HepG2 (cell line): ENCODE measurements at regions not wholly inside any gene's neighbourhood (a gene's known extent, or its start where the extent isn't known, plus 50 kb on each side); places are given as distances from the start of the nearest gene placed in this dataset.

Experiments
- ATAC-seq: fragments of 200-7000 bp; cut with Tn5 transposase; 3 replicates; pipeline ENCODE4 v1.9.1; 2020; ENCODE audit warnings: mild to moderate bottlenecking, moderate library complexity
- BruUV-seq: library from RNA; stranded (reverse); fragments of 400-500 nt; replicated peaks from 2 replicates; lab custom pipeline; 2021; lab: Mats Ljungman, UMichigan
- CTCF ChIA-PET: fragments of 300-600 bp; formaldehyde crosslinking; extraction: SDS; loops from one replicate; lab custom pipeline; 2021; ENCODE audit warnings: low total read pairs, inconsistent platforms, low intra/inter-chr PET ratio; lab: Yijun Ruan, JAX
- POLR2A ChIA-PET: fragments of 350-600 bp; sonication (Branson Sonifier 250); formaldehyde crosslinking; loops from one replicate; lab custom pipeline; 2020; ENCODE audit warnings: antibody characterized with exemption, inconsistent platforms; lab: Yijun Ruan, JAX
- DNase-seq: peaks from one replicate; pipeline ENCODE4 v3.0.0-alpha.2; 2015; ENCODE audit warnings: low spot score
- FAIRE-seq: peaks from 3 replicates; lab custom pipeline; 2011; peaks lifted over from hg19 to GRCh38; lab: Jason Lieb, UNC
- H2AFZ ChIP-seq: one replicate; pipeline ENCODE4 v1.6.1; 2011; ENCODE audit warnings: low read length, inconsistent platforms
- H3K27ac ChIP-seq: fragments of 300-600 bp; 3 replicates; pipeline ENCODE4 v1.8.0; 2011; ENCODE audit warnings: mixed run types, mild to moderate bottlenecking, mixed read lengths, low read length, inconsistent platforms; ENCODE audit not compliant: insufficient read depth; ENCODE audit errors: extremely low read length
- H3K27me3 ChIP-seq, 2 experiments: fragments of 200-600 bp in 1 of 2; 2 replicates in 1 of 2; 3 replicates in 1 of 2; pipeline versions ENCODE4 v1.6.0 to v1.8.0; 2011; ENCODE audit warnings: low read length in 2 of 2, mild to moderate bottlenecking in 2 of 2, moderate library complexity in 2 of 2, inconsistent platforms in 1 of 2; ENCODE audit not compliant: insufficient read depth in 2 of 2, control insufficient read depth in 1 of 2
- H3K36me3 ChIP-seq, 2 experiments: fragments of 200-600 bp in 1 of 2; replicated peaks in 1 of 2; 2 replicates in 1 of 2; 3 replicates in 1 of 2; pipeline versions ENCODE4 v1.5.1 to v1.8.0; 2011; ENCODE audit warnings: low read length in 2 of 2, inconsistent platforms in 1 of 2; ENCODE audit not compliant: insufficient read depth in 2 of 2, control insufficient read depth in 1 of 2
- H3K4me1 ChIP-seq: 2 replicates; pipeline ENCODE4 v1.5.1; 2012; ENCODE audit warnings: low read length, inconsistent platforms; ENCODE audit not compliant: insufficient read depth
- H3K4me2 ChIP-seq: 2 replicates; pipeline ENCODE4 v1.6.0; 2011; ENCODE audit warnings: low read depth, low read length, inconsistent platforms
- H3K4me3 ChIP-seq, 3 experiments: fragments of 200-600 bp in 1 of 3; sonication (generic), shearing (Covaris generic) in 1 of 3; replicated peaks in 1 of 3; 2 replicates each; pipeline ENCODE4 v1.5.1; 2011 to 2016; ENCODE audit warnings: low read length in 3 of 3, inconsistent platforms in 2 of 3, low read depth in 2 of 3, mild to moderate bottlenecking in 2 of 3, control low read depth in 1 of 3, mixed read lengths in 1 of 3; ENCODE audit not compliant: insufficient read depth in 1 of 3
- H3K79me2 ChIP-seq: one replicate; pipeline ENCODE4 v1.6.1; 2011; ENCODE audit warnings: low read length, inconsistent platforms; ENCODE audit not compliant: insufficient read depth
- H3K9ac ChIP-seq: 2 replicates; pipeline ENCODE4 v1.6.0; 2011; ENCODE audit warnings: mild to moderate bottlenecking, low read depth, low read length, inconsistent platforms; ENCODE audit not compliant: insufficient read depth
- H3K9me3 ChIP-seq: 2 replicates; pipeline ENCODE4 v1.5.1; 2012; ENCODE audit warnings: mild to moderate bottlenecking, low read length
- H4K20me1 ChIP-seq: 2 replicates; pipeline ENCODE4 v1.6.0; 2011; ENCODE audit warnings: inconsistent platforms, mild to moderate bottlenecking, low read length, moderate library complexity; ENCODE audit not compliant: insufficient read depth
- BORCS8-MEF2B ChIP-seq: sonication (generic); formaldehyde crosslinking; IDR thresholded peaks from 2 replicates; pipeline ENCODE4 v1.8.0; 2022; ENCODE audit warnings: mild to moderate bottlenecking, missing genetic modification reagents
- CENPT ChIP-seq: sonication (generic); formaldehyde crosslinking; IDR thresholded peaks from 2 replicates; pipeline ENCODE4 v1.8.0; 2022; ENCODE audit warnings: low read depth, mild to moderate bottlenecking, moderate library complexity, missing genetic modification reagents
- CHD2 ChIP-seq: IDR thresholded peaks from 2 replicates; pipeline ENCODE4 v1.6.1; 2011; ENCODE audit warnings: low read depth, low read length, improper control_type of control experiment
- GTF2F1 ChIP-seq: fragments of 150-350 bp; IDR thresholded peaks from 2 replicates; pipeline ENCODE4 v1.6.1; 2014; ENCODE audit warnings: low read length
- PHB2 ChIP-seq: fragments of 450-650 bp; IDR thresholded peaks from 2 replicates; pipeline ENCODE4 v1.6.1; 2018; ENCODE audit not compliant: partially characterized antibody
- U2AF2 ChIP-seq: fragments of 200-400 bp; formaldehyde crosslinking; IDR thresholded peaks from 2 replicates; pipeline ENCODE4 v1.6.1; 2017; ENCODE audit warnings: low read depth, mild to moderate bottlenecking, low read length
- ZFP90 ChIP-seq: sonication (generic); formaldehyde crosslinking; IDR thresholded peaks from 2 replicates; pipeline ENCODE4 v1.8.0; 2022; ENCODE audit warnings: missing genetic modification reagents, mild to moderate bottlenecking, inconsistent platforms, borderline replicate concordance
- ZNF225 ChIP-seq: sonication (generic); formaldehyde crosslinking; IDR thresholded peaks from 2 replicates; pipeline ENCODE4 v1.4.0; 2020; ENCODE audit warnings: mild to moderate bottlenecking, missing genetic modification reagents
- ZNF775 ChIP-seq: sonication (generic); formaldehyde crosslinking; IDR thresholded peaks from 2 replicates; pipeline ENCODE4 v1.4.0; 2020; ENCODE audit warnings: missing genetic modification reagents, mild to moderate bottlenecking, moderate library complexity, borderline replicate concordance
- ZUFSP ChIP-seq: sonication (generic); formaldehyde crosslinking; IDR thresholded peaks from 2 replicates; pipeline ENCODE4 v1.9.0; 2021; ENCODE audit warnings: missing genetic modification reagents, mild to moderate bottlenecking, borderline replicate concordance
- WGBS: methylation state at CpG from one replicate; pipeline ENCODE4 v1.1.6; 2017; ENCODE audit warnings: low lambda C conversion rate; 5-methylcytosine and 5-hydroxymethylcytosine counted together
- in situ Hi-C: cut with HindIII; loops from 2 replicates; pipeline ENCODE4 v1.10.0; 2017; ENCODE audit warnings: low pct_unique_long_range_greater_than_20kb; ENCODE audit not compliant: extremely low pct_ligation_motif_present
- intact Hi-C: fragments of 100-400 bp; cut with micrococcal nuclease; formaldehyde crosslinking; loops from one replicate; pipeline ENCODE4 v1.10.0; 2022; ENCODE audit not compliant: unreplicated experiment
- TF ChIP-seq, protein P1 (sequence below): sonication (generic); formaldehyde crosslinking; IDR thresholded peaks from 2 replicates; pipeline ENCODE4 v1.4.0; 2020; ENCODE audit warnings: mild to moderate bottlenecking, low read depth, missing genetic modification reagents

GRCh38 chrX:1134156-1134555, 78.3 kb downstream of the CRLF2 start:
- ChIA-PET CTCF (no interaction called here), POLR2A (no interaction called here)
- no peak for FAIRE-seq
- Histone ChIP-seq H3K9me3 (no peaks in the 10 kb centered on the region), H3K9ac (no peak overlapping the region), H4K20me1 (no peaks in the 10 kb centered on the region), H3K4me3 (no peak overlapping the region), H2AFZ (no peak overlapping the region), H3K27me3 (peaks cover 1 to 11% of the 10 kb centered on the region in 2 experiments; a peak in 3 of 5 replicates), H3K27ac (no peak overlapping the region), H3K79me2 (no peaks in the 10 kb centered on the region), H3K36me3 (no peaks in the 10 kb centered on the region), H3K4me1 (no peaks in the 10 kb centered on the region), H3K4me2 (no peak overlapping the region)
- in situ Hi-C loops = no loop called here
- intact Hi-C loops = no loop called here
- WGBS = 28% methylated on average over 12 of the region's 12 CpGs
- TF ChIP-seq ZNF775 (no peak), U2AF2 (no peak), BORCS8-MEF2B (no peak), GTF2F1 (no peak), PHB2 (no peak), ZUFSP (CRISPR knock-in tag) (no peak), ZNF225 (CRISPR knock-in tag) (no peak), CENPT (CRISPR knock-in tag) (no peak), ZFP90 (CRISPR knock-in tag) (no peak), CHD2 (no peak)
- TF ChIP-seq, protein P1, sequence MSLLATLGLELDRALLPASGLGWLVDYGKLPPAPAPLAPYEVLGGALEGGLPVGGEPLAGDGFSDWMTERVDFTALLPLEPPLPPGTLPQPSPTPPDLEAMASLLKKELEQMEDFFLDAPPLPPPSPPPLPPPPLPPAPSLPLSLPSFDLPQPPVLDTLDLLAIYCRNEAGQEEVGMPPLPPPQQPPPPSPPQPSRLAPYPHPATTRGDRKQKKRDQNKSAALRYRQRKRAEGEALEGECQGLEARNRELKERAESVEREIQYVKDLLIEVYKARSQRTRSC (CRISPR knock-in tag) = no peak
- TF ChIP-seq, all 625 proteins: peak for 0
- DNase-seq (no peak), ATAC-seq (no peak)
- BruUV-seq = no TSS peak
